ENCODE measurements at regions not wholly inside any gene's neighbourhood (a gene's known extent, or its start where the extent isn't known, plus 50 kb on each side); places are given as distances from the start of the nearest gene placed in this dataset.

DNA sequence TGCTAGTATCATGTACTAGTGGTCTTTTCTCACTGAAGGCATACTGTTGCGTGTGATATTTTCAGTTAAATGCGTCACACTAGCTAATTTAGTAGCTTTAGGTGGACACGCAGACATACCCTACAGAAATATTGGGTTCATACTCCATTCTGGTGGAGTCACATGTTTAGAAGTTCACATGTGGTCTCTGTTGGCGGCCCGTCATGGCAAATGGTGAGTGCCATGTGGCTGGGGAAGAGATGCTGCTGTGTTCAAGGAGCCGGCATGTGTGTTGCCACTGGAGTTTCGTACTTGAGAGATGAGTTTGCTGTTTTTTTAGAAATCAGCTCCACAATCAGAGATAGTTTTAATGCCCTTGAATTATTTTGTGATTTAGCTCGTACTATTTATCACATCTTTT is 454.6 kb downstream of the PCNX1 start:
- peaks cover 89% of the 10 kb centered on the region for H3K4me1 Mint-ChIP-seq (ENCODE audit: low read depth)
- peaks cover 2% of the 10 kb centered on the region for H3K9me3 Mint-ChIP-seq (ENCODE audit: low read depth)
- H3K27ac Mint-ChIP-seq (ENCODE audit: unreplicated experiment), result peak overlapping the region; percentile 17
- H3K4me3 Mint-ChIP-seq (ENCODE audit: unreplicated experiment), result no peak overlapping the region
- H3K36me3 Mint-ChIP-seq (ENCODE audit: low read depth), result peaks cover 2% of the 10 kb centered on the region
- no peaks in the 10 kb centered on the region for H3K27me3 Mint-ChIP-seq (ENCODE audit: low read depth)
- TF ChIP-seq, protein P1, sequence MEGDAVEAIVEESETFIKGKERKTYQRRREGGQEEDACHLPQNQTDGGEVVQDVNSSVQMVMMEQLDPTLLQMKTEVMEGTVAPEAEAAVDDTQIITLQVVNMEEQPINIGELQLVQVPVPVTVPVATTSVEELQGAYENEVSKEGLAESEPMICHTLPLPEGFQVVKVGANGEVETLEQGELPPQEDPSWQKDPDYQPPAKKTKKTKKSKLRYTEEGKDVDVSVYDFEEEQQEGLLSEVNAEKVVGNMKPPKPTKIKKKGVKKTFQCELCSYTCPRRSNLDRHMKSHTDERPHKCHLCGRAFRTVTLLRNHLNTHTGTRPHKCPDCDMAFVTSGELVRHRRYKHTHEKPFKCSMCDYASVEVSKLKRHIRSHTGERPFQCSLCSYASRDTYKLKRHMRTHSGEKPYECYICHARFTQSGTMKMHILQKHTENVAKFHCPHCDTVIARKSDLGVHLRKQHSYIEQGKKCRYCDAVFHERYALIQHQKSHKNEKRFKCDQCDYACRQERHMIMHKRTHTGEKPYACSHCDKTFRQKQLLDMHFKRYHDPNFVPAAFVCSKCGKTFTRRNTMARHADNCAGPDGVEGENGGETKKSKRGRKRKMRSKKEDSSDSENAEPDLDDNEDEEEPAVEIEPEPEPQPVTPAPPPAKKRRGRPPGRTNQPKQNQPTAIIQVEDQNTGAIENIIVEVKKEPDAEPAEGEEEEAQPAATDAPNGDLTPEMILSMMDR (IDR thresholded peaks at IDR 0.05), result no peak
- DNase-seq (ENCODE audit: low spot score), result no peak

DNA sequence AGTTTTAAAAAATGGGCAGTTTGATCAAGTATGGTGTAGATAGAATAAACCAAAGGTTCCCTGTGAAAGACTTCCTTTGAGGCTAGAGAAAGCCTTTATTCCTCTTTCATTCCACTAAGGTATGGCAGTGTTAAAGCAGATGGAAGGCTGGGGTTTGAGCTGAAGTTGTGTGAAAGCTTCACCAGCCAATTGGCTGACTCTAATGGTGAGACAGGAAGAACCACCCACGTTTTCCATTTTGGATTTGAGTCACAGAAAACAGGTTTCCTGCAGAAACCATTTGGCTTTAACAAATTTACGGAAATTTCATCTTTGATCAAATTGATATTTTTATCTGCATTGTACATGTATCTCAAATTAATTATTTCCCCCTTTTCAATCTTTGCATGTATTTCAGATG is 455.0 kb downstream of the PCNX1 start:
- no peak for DNase-seq (ENCODE audit: low spot score)
- Mint-ChIP-seq H3K27ac (ENCODE audit: unreplicated experiment) (peak overlapping the region; percentile 74), H3K4me1 (ENCODE audit: low read depth) (peaks cover 89% of the 10 kb centered on the region), H3K27me3 (ENCODE audit: low read depth) (no peaks in the 10 kb centered on the region), H3K36me3 (ENCODE audit: low read depth) (peaks cover 2% of the 10 kb centered on the region), H3K4me3 (ENCODE audit: unreplicated experiment) (no peak overlapping the region), H3K9me3 (ENCODE audit: low read depth) (peaks cover 2% of the 10 kb centered on the region)
- TF ChIP-seq, protein P1 (IDR thresholded peaks at IDR 0.05), result no peak

DNA sequence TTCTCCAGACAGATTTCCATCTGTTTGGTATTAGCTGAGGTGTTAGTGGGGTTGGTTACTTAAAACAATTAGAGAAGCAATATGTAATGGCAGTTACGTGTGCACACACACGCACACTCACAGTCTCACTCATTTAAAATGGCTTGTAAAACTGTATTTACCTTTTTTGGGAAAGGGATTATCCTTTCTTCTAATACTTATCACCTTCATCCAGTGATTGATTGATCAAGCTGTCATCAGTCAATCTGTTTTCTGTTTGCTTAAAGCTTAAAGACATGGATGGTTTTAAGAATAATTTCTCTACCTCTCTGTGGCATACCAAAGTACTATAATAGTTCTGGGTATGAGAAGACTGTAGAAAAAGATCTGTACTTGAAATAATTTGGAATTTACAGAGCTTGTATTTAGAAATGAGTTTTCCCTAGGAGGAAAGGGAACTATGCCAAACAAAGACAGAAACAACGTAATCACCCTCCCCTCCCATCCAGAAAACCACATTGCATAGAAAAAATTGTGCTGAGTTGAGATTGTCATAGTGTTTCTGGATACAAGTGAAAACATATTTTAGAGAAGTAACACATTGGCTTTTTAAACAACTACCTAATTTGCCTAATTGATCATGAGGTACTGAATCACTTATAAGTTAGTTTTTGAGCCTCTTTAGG is 455.8 kb downstream of the PCNX1 start:
- H3K9me3 Mint-ChIP-seq (ENCODE audit: low read depth), result peaks cover 2% of the 10 kb centered on the region
- no peaks in the 10 kb centered on the region for H3K27me3 Mint-ChIP-seq (ENCODE audit: low read depth)
- no peak for DNase-seq (ENCODE audit: low spot score)
- no peak overlapping the region for H3K4me3 Mint-ChIP-seq (ENCODE audit: unreplicated experiment)
- H3K4me1 Mint-ChIP-seq (ENCODE audit: low read depth), result peaks cover 84% of the 10 kb centered on the region
- peak overlapping the region; percentile 97 for H3K27ac Mint-ChIP-seq (ENCODE audit: unreplicated experiment)
- TF ChIP-seq, protein P1 (IDR thresholded peaks at IDR 0.05), result no peak
- peaks cover 2% of the 10 kb centered on the region for H3K36me3 Mint-ChIP-seq (ENCODE audit: low read depth)

DNA sequence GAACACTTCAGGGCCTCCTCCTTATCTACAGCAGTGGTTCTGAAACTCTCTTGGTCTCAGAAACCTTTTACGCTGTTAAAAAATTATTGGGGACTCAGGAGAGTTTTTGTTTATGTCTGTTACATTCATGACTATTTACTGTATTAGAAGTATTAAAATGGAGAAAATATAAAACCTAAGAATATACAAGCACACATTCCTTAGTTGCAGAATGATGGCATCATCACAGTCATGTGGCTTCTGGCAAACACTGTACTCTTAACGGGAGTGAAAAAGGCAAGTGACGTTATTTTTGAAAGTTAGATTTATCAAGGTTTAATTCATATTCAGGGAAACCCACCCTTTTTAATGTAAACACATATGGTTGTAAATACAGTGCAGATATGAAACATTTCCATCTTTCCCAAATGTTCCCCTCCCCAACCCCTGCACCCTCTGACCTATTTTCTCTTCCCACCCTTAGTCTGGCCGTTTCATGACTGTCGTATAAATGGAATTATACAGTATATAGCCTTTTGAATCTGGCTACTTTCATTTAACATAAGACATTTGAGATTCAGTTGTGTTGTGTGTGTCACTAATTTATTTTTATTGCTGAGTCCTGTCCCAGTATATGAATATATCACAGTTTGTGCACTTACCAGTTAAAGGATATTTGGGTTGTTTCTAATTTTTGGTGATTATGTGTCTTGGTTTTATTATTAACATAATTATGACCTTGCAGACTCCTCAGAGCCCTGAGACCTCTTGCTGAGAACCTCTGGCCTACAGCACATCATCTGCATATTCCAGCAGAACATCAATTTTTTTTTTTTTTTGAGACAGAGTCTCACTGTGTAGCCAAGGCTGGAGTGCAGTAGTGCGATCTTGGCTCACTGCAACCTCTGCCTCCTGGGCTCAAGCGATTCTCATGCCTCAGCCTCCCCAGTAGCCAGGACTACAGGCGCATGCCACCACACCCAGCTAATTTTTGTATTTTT is 457.0 kb downstream of the PCNX1 start:
- Mint-ChIP-seq H3K4me1 (ENCODE audit: low read depth) (peaks cover 72% of the 10 kb centered on the region), H3K27me3 (ENCODE audit: low read depth) (no peaks in the 10 kb centered on the region), H3K9me3 (ENCODE audit: low read depth) (peaks cover 2% of the 10 kb centered on the region), H3K36me3 (ENCODE audit: low read depth) (no peaks in the 10 kb centered on the region), H3K27ac (ENCODE audit: unreplicated experiment) (peak overlapping the region; percentile 97), H3K4me3 (ENCODE audit: unreplicated experiment) (no peak overlapping the region)
- TF ChIP-seq, protein P1 (IDR thresholded peaks at IDR 0.05), result no peak
- DNase-seq (ENCODE audit: low spot score), result no peak

DNA sequence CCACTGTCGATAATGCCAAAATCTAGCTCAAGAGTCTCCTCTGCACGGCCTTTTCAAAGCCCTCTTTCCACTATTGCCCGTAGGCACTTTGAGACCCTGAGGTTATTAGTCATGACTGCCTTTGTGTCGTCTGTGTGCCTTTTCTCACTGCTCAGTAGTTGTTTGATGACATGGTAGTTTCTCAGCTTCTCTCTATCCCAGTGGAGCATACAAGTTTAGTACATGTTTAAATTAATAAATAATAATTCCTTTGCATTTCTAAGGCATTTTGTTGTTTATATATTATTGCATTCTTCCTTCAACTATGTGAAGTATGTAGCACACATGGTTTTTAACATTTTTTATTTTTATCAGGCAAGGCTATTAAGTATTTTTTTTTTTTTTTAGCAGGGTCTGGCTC is 458.1 kb downstream of the PCNX1 start:
- peaks cover 64% of the 10 kb centered on the region for H3K4me1 Mint-ChIP-seq (ENCODE audit: low read depth)
- H3K4me3 Mint-ChIP-seq (ENCODE audit: unreplicated experiment), result no peak overlapping the region
- DNase-seq (ENCODE audit: low spot score), result no peak
- TF ChIP-seq, protein P1 (IDR thresholded peaks at IDR 0.05), result no peak
- peak overlapping the region; percentile 97 for H3K27ac Mint-ChIP-seq (ENCODE audit: unreplicated experiment)
- H3K36me3 Mint-ChIP-seq (ENCODE audit: low read depth), result no peaks in the 10 kb centered on the region
- peaks cover 2% of the 10 kb centered on the region for H3K9me3 Mint-ChIP-seq (ENCODE audit: low read depth)
- H3K27me3 Mint-ChIP-seq (ENCODE audit: low read depth), result no peaks in the 10 kb centered on the region
